AG10803 (cell line): ENCODE measurements at regions not wholly inside any gene's neighbourhood (a gene's known extent, or its start where the extent isn't known, plus 50 kb on each side); places are given as distances from the start of the nearest gene placed in this dataset.

Source experiments
- DNase-seq: peaks from one replicate; pipeline ENCODE4 v3.0.0; 2010; ENCODE audit warnings: low read depth
- H3K4me3 ChIP-seq: 2 replicates; pipeline ENCODE4 v1.5.1; 2011; ENCODE audit warnings: mild to moderate bottlenecking, low read length, control low read depth
- CTCF ChIP-seq: conservative IDR thresholded peaks from 2 replicates; pipeline ENCODE4 v1.5.1; 2011; ENCODE audit warnings: mild to moderate bottlenecking, low read length, control low read depth, inconsistent platforms

GRCh38 chr13:109440320-109440719 lies 346.1 kb downstream of the IRS2 start:
- TF ChIP-seq CTCF, result no peak
- no peak for DNase-seq
- H3K4me3 ChIP-seq, result no peak overlapping the region

GRCh38 chr13:109439813-109440212 lies 346.6 kb downstream of the IRS2 start:
- no peak for TF ChIP-seq CTCF
- DNase-seq, result no peak
- no peak overlapping the region for H3K4me3 ChIP-seq

GRCh38 chr13:109436841-109437240 lies 349.5 kb downstream of the IRS2 start:
- TF ChIP-seq CTCF, result no peak
- H3K4me3 ChIP-seq, result no peak overlapping the region
- DNase-seq, result no peak

- no peak overlapping the region for H3K4me3 ChIP-seq
- DNase-seq, result no peak
- TF ChIP-seq CTCF, result no peak
Measured at GRCh38 chr13:109436055-109436622, 350.2 kb downstream of the IRS2 start.

- H3K4me3 ChIP-seq, result no peak overlapping the region
- TF ChIP-seq CTCF, result no peak
- DNase-seq, result no peak
Measured at GRCh38 chr13:109431217-109431616, 355.2 kb downstream of the IRS2 start.

- DNase-seq, result no peak
- no peak overlapping the region for H3K4me3 ChIP-seq
Measured at GRCh38 chr13:109428146-109428545, 358.2 kb downstream of the IRS2 start.

More at GRCh38 chr13:109428146-109428545, 358.2 kb downstream of the IRS2 start:
- no peak for TF ChIP-seq CTCF
